ENCODE measurements at regions not wholly inside any gene's neighbourhood (a gene's known extent, or its start where the extent isn't known, plus 50 kb on each side); places are given as distances from the start of the nearest gene placed in this dataset.

GRCh38 chr1:94738371-94738770 lies 81.8 kb upstream of the SLC44A3 start:
- Mint-ChIP-seq H3K27ac (no peak overlapping the region), H3K9me3 (no peaks in the 10 kb centered on the region), H3K36me3 (no peaks in the 10 kb centered on the region)
- DNase-seq (ENCODE audit: low spot score in 2 of 2) = no peak
- no peak for ATAC-seq

- no peak for DNase-seq (ENCODE audit: low spot score in 2 of 2)
- H3K9me3 Mint-ChIP-seq = no peaks in the 10 kb centered on the region
- H3K36me3 Mint-ChIP-seq = no peaks in the 10 kb centered on the region
- H3K27ac Mint-ChIP-seq = no peak overlapping the region
- ATAC-seq = no peak
Measured at GRCh38 chr1:94737124-94737998, 82.8 kb upstream of the SLC44A3 start.

- Mint-ChIP-seq H3K27ac (no peak overlapping the region), H3K9me3 (no peaks in the 10 kb centered on the region), H3K36me3 (no peaks in the 10 kb centered on the region)
- no peak for DNase-seq (ENCODE audit: low spot score in 2 of 2)
- ATAC-seq = no peak
Measured at GRCh38 chr1:94736549-94736948, 83.6 kb upstream of the SLC44A3 start.

GRCh38 chr1:94736073-94736472 lies 84.1 kb upstream of the SLC44A3 start:
- no peaks in the 10 kb centered on the region for H3K9me3 Mint-ChIP-seq
- no peaks in the 10 kb centered on the region for H3K36me3 Mint-ChIP-seq
- ATAC-seq = no peak
- DNase-seq (ENCODE audit: low spot score in 2 of 2) = no peak
- no peak overlapping the region for H3K27ac Mint-ChIP-seq

GRCh38 chr1:94734963-94735901 lies 84.9 kb upstream of the SLC44A3 start:
- no peak for DNase-seq (ENCODE audit: low spot score in 2 of 2)
- no peak for ATAC-seq
- Mint-ChIP-seq H3K36me3 (no peaks in the 10 kb centered on the region), H3K27ac (no peak overlapping the region), H3K9me3 (no peaks in the 10 kb centered on the region)

GRCh38 chr1:94731891-94732290 lies 88.3 kb upstream of the SLC44A3 start:
- H3K9me3 Mint-ChIP-seq = no peaks in the 10 kb centered on the region
- no peak overlapping the region for H3K27ac Mint-ChIP-seq
- DNase-seq (ENCODE audit: low spot score in 2 of 2) (no peak), ATAC-seq (no peak)
- H3K36me3 Mint-ChIP-seq = no peaks in the 10 kb centered on the region

GRCh38 chr1:94730450-94730849 lies 89.7 kb upstream of the SLC44A3 start:
- Mint-ChIP-seq H3K9me3 (no peaks in the 10 kb centered on the region), H3K27ac (no peak overlapping the region), H3K36me3 (no peaks in the 10 kb centered on the region)
- ATAC-seq = no peak
- no peak for DNase-seq (ENCODE audit: low spot score in 2 of 2)

- Mint-ChIP-seq H3K9me3 (no peaks in the 10 kb centered on the region), H3K36me3 (no peaks in the 10 kb centered on the region), H3K27ac (no peak overlapping the region)
- DNase-seq (ENCODE audit: low spot score in 2 of 2) (no peak), ATAC-seq (no peak)
Measured at GRCh38 chr1:94729267-94729666, 90.9 kb upstream of the SLC44A3 start.

GRCh38 chr1:94727846-94728715 lies 92.1 kb upstream of the SLC44A3 start:
- DNase-seq (ENCODE audit: low spot score in 2 of 2) = no peak
- Mint-ChIP-seq H3K27ac (no peak overlapping the region), H3K9me3 (no peaks in the 10 kb centered on the region), H3K36me3 (no peaks in the 10 kb centered on the region)
- ATAC-seq = no peak

GRCh38 chr1:94726981-94727685 lies 93.0 kb upstream of the SLC44A3 start:
- Mint-ChIP-seq H3K36me3 (no peaks in the 10 kb centered on the region), H3K9me3 (no peaks in the 10 kb centered on the region), H3K27ac (no peak overlapping the region)
- DNase-seq (ENCODE audit: low spot score in 2 of 2) = no peak
- ATAC-seq = no peak

GRCh38 chr1:94725566-94725965 lies 94.6 kb upstream of the SLC44A3 start:
- Mint-ChIP-seq H3K27ac (no peak overlapping the region), H3K36me3 (no peaks in the 10 kb centered on the region), H3K9me3 (no peaks in the 10 kb centered on the region)
- ATAC-seq = no peak
- DNase-seq (ENCODE audit: low spot score in 2 of 2) = no peak

GRCh38 chr1:94723894-94724293 lies 96.3 kb upstream of the SLC44A3 start:
- H3K36me3 Mint-ChIP-seq = no peaks in the 10 kb centered on the region
- no peaks in the 10 kb centered on the region for H3K9me3 Mint-ChIP-seq
- no peak for ATAC-seq
- DNase-seq (ENCODE audit: low spot score in 2 of 2) = no peak
- no peak overlapping the region for H3K27ac Mint-ChIP-seq

GRCh38 chr1:94723463-94723862 lies 96.7 kb upstream of the SLC44A3 start:
- Mint-ChIP-seq H3K9me3 (no peaks in the 10 kb centered on the region), H3K36me3 (no peaks in the 10 kb centered on the region), H3K27ac (no peak overlapping the region)
- DNase-seq (ENCODE audit: low spot score in 2 of 2) (no peak), ATAC-seq (no peak)

- H3K9me3 Mint-ChIP-seq = no peaks in the 10 kb centered on the region
- no peak overlapping the region for H3K27ac Mint-ChIP-seq
- H3K36me3 Mint-ChIP-seq = no peaks in the 10 kb centered on the region
- ATAC-seq (no peak), DNase-seq (ENCODE audit: low spot score in 2 of 2) (no peak)
Measured at GRCh38 chr1:94722181-94722580, 98.0 kb upstream of the SLC44A3 start.

- no peak overlapping the region for H3K27ac Mint-ChIP-seq
- DNase-seq (ENCODE audit: low spot score in 2 of 2) (no peak), ATAC-seq (no peak)
Measured at GRCh38 chr1:94721240-94721639, 98.9 kb upstream of the SLC44A3 start.

More at GRCh38 chr1:94721240-94721639, 98.9 kb upstream of the SLC44A3 start:
- no peaks in the 10 kb centered on the region for H3K9me3 Mint-ChIP-seq
- no peaks in the 10 kb centered on the region for H3K36me3 Mint-ChIP-seq
